Mesodermal cell (in vitro differentiated cells): ENCODE measurements at regions not wholly inside any gene's neighbourhood (a gene's known extent, or its start where the extent isn't known, plus 50 kb on each side); places are given as distances from the start of the nearest gene placed in this dataset.
"Not testable (repeated sequence)": the region's sequence is repeated elsewhere in the genome, so short reads cannot be mapped to it uniquely, and the experiment has no call there.

ENCODE experiments used
- H3K27ac ChIP-seq: 2 replicates; pipeline ENCODE4 v1.7.0; 2013; ENCODE audit warnings: mild to moderate bottlenecking, low read depth, low read length, moderate library complexity; ENCODE audit not compliant: severe bottlenecking
- H3K36me3 ChIP-seq: 2 replicates; pipeline ENCODE4 v1.7.1; 2013; ENCODE audit warnings: mild to moderate bottlenecking, low read length, moderate library complexity; ENCODE audit not compliant: control insufficient read depth, insufficient read depth
- H3K4me1 ChIP-seq: one replicate; pipeline ENCODE4 v1.7.1; 2013; ENCODE audit warnings: mild to moderate bottlenecking, low read length; ENCODE audit not compliant: insufficient read depth, control insufficient read depth, poor library complexity, severe bottlenecking
- H3K4me3 ChIP-seq: 2 replicates; pipeline ENCODE4 v1.7.0; 2013; ENCODE audit warnings: low read length, control low read depth, mild to moderate bottlenecking; ENCODE audit not compliant: insufficient read depth, poor library complexity, severe bottlenecking; ENCODE audit errors: extremely low read depth
- H3K9me3 ChIP-seq: 2 replicates; pipeline ENCODE4 v1.7.1; 2013; ENCODE audit warnings: mild to moderate bottlenecking, low read length, moderate library complexity; ENCODE audit not compliant: control insufficient read depth
- WGBS, 2 experiments: methylation state at CpG; one replicate each; pipeline ENCODE4 v1.1.5; 2013; ENCODE audit warnings: missing lambda C conversion rate in 2 of 2; ENCODE audit not compliant: insufficient coverage in 2 of 2; 5-methylcytosine and 5-hydroxymethylcytosine counted together

DNA sequence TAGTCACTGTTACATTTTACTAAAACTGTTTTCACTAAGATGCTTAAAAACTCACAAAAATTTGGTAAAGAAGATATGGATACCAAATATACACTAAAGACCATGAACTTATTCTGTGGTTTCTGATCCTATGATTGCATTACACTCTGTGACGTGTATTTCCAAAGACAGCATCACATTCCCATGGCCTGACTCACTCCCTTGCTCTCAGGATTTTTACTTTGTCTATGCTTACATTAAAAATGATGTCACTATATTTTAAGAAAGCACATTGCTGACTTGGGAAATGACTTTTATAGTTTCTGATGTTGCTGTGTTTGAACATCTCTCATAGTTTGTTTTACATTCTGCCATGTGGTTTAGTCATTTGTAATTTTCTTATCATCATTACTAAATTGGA, 327.9 kb upstream of the MAGEB18 start:
- Histone ChIP-seq H3K4me3 (no peak overlapping the region), H3K36me3 (no peaks in the 10 kb centered on the region), H3K9me3 (no peaks in the 10 kb centered on the region), H3K27ac (no peak overlapping the region), H3K4me1 (no peaks in the 10 kb centered on the region)
- WGBS, 2 experiments: no CpG with 5 or more reads among the region's 1 CpG

- Histone ChIP-seq H3K27ac (no peak overlapping the region), H3K4me3 (no peak overlapping the region), H3K36me3 (no peaks in the 10 kb centered on the region), H3K9me3 (no peaks in the 10 kb centered on the region), H3K4me1 (no peaks in the 10 kb centered on the region)
- WGBS, 2 experiments: no CpG with 5 or more reads among the region's 3 CpGs
Observed at GRCh38 chrX:25819879-25820278, 318.3 kb upstream of the MAGEB18 start.

DNA sequence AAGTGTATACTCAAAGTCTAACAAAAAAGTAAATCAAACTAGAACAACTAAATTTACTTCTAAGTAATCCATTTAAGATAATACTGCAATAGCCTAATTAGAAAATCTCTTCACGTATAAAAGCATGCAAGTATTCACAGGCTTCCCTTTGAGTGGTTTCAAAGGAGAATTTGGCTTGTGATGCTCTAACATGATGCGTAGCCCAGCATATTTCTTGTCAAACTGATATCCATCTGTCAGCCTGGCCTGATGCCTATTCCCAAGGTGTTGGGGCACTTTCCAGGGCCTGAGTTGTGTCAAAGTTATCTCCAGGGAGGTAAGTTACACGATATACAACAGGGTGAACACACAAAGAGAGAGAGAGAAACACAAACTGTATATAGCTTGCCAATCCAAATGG, 287.0 kb upstream of the MAGEB18 start:
- Histone ChIP-seq H3K4me1 (no peaks in the 10 kb centered on the region), H3K4me3 (no peak overlapping the region), H3K36me3 (no peaks in the 10 kb centered on the region), H3K27ac (no peak overlapping the region), H3K9me3 (no peaks in the 10 kb centered on the region)
- no CpG with 5 or more reads among the region's 3 CpGs for WGBS, 2 experiments

- no CpG with 5 or more reads among the region's 3 CpGs for WGBS, 2 experiments
- Histone ChIP-seq H3K4me1 (no peaks in the 10 kb centered on the region), H3K27ac (no peak overlapping the region), H3K9me3 (no peaks in the 10 kb centered on the region), H3K36me3 (no peaks in the 10 kb centered on the region), H3K4me3 (no peak overlapping the region)
Observed at GRCh38 chrX:25853002-25853479, 285.1 kb upstream of the MAGEB18 start.

DNA sequence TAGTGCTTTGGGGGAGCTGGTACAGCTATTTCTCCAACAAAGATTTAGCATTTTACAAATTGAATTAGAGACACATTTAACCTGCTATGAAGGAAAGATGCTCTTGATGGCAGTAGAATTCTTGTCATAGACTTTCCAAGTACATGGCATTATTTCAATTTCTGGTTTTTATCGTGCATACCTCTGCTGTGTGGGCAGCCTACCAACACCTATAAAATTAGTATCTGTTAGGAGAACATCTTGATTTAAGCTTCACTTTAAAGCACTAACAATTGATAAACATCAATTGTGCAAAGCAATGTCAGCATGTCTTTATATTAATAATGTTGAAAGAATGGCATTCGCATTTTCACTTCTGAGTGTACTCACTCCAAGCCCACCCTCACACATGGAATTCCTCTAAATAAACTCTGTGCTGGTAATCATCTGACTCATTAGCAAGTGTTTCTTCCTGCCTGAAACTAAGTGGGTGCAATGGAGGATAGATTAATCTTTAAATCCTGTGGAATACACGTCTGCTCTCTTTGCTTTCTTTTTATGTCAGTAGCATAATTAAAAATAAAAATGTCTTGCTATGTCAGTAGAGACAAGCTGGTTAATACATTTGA, 279.8 kb upstream of the MAGEB18 start:
- H3K4me3 ChIP-seq: no peak overlapping the region
- H3K36me3 ChIP-seq: no peaks in the 10 kb centered on the region
- no peaks in the 10 kb centered on the region for H3K4me1 ChIP-seq
- H3K27ac ChIP-seq: no peak overlapping the region
- no CpG with 5 or more reads among the region's 3 CpGs for WGBS, 2 experiments
- no peaks in the 10 kb centered on the region for H3K9me3 ChIP-seq

- no peak overlapping the region for H3K27ac ChIP-seq
- no peaks in the 10 kb centered on the region for H3K36me3 ChIP-seq
- no peak overlapping the region for H3K4me3 ChIP-seq
- no peaks in the 10 kb centered on the region for H3K4me1 ChIP-seq
- H3K9me3 ChIP-seq: no peaks in the 10 kb centered on the region
- WGBS, 2 experiments: 75 to 93% methylated on average over 1 to 2 of the region's 3 CpGs
Observed at GRCh38 chrX:25860322-25860721, 277.8 kb upstream of the MAGEB18 start.

- H3K9me3 ChIP-seq: no peaks in the 10 kb centered on the region
- no CpG with 5 or more reads among the region's 1 CpG for WGBS, 2 experiments
Observed at GRCh38 chrX:25869761-25870160, 268.4 kb upstream of the MAGEB18 start.

DNA sequence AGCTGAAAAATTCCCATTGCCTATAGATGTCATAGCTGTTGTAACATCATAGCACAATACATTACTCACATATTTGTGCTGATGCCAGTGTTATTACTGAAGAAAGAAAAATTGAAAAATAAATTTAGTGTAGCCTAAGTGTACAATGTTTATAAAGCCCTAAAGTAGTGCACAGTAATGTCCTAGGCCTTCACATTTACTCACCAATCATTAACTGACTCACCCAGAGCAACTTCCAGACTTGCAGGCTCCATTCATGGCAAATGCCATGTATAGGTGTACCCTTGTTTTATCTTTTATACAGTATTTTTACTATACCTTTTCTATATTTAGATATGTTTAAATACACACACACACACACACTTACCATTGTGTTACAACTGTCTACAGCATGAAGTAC, 265.4 kb upstream of the MAGEB18 start:
- H3K4me1 ChIP-seq: no peaks in the 10 kb centered on the region
- no peak overlapping the region for H3K4me3 ChIP-seq
- no peaks in the 10 kb centered on the region for H3K9me3 ChIP-seq
- H3K27ac ChIP-seq: no peak overlapping the region
- H3K36me3 ChIP-seq: no peaks in the 10 kb centered on the region

More at GRCh38 chrX:25869761-25870160, 268.4 kb upstream of the MAGEB18 start:
- Histone ChIP-seq H3K4me1 (no peaks in the 10 kb centered on the region), H3K27ac (no peak overlapping the region), H3K4me3 (no peak overlapping the region), H3K36me3 (no peaks in the 10 kb centered on the region)

DNA sequence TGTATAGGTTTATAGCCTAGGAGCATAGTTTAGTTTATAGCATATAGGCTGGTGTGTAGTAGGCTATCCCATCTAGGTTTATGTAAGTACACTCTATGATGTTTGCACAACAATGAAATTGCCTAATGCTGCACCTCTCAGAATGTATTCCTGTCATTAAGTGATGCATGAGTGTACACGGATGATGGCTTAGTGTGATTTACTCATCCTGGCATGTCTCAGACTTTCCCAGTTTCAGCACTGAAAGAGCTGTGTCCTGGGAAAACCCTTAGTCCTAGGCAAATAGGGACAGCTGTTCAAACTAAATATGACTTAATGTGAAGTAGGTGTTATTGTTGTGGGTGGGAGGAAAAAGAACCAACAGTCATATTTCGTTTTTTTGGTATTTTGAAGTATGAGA, 264.9 kb upstream of the MAGEB18 start:
- H3K4me3 ChIP-seq: no peak overlapping the region
- no peaks in the 10 kb centered on the region for H3K36me3 ChIP-seq
- no peak overlapping the region for H3K27ac ChIP-seq
- no CpG with 5 or more reads among the region's 2 CpGs for WGBS, 2 experiments
- H3K4me1 ChIP-seq: no peaks in the 10 kb centered on the region
- no peaks in the 10 kb centered on the region for H3K9me3 ChIP-seq

DNA sequence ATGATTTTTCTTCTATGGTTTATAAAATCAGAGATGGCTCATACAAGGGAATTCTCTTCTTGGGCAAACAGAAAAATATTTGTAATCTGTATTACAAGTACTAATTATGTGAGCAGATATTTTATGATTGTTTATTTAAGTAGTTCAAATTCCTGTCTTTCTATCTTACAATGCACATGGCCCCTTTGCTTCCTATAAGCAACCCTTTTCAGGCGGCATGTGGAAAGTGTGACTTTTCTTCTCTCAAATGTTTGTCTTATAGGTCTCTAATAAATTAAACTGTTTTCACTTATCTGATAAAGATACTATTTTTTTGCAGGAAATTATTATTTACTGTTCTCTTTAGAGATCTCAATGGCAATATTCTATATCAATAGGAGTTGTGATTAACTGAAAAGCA, 259.3 kb upstream of the MAGEB18 start:
- H3K27ac ChIP-seq: no peak overlapping the region
- no CpG with 5 or more reads among the region's 1 CpG for WGBS, 2 experiments
- H3K4me1 ChIP-seq: no peaks in the 10 kb centered on the region
- no peak overlapping the region for H3K4me3 ChIP-seq
- H3K36me3 ChIP-seq: no peaks in the 10 kb centered on the region
- H3K9me3 ChIP-seq: no peaks in the 10 kb centered on the region

GRCh38 chrX:25882503-25882902, 255.6 kb upstream of the MAGEB18 start:
- not testable (repeated sequence) for H3K4me3 ChIP-seq, H3K36me3 ChIP-seq, H3K9me3 ChIP-seq, H3K27ac ChIP-seq, H3K4me1 ChIP-seq
- 93% methylated on average over 3 of the region's 5 CpGs; no CpG with 5 or more reads in 1 of the 2 experiments for WGBS, 2 experiments
